Activated naive CD8-positive, alpha-beta T cell treated with anti-CD3 and anti-CD28 coated beads for 36 hours (primary cell): ENCODE measurements at regions not wholly inside any gene's neighbourhood (a gene's known extent, or its start where the extent isn't known, plus 50 kb on each side); places are given as distances from the start of the nearest gene placed in this dataset.

Experiments
- DNase-seq: peaks from one replicate; pipeline ENCODE4 v3.0.0; 2021
- H3K27ac Mint-ChIP-seq: one replicate; pipeline ENCODE4 v1.8.0; 2022; ENCODE audit warnings: mild to moderate bottlenecking, moderate library complexity, mixed read lengths
- H3K27me3 Mint-ChIP-seq: one replicate; pipeline ENCODE4 v1.8.0; 2022; ENCODE audit warnings: mild to moderate bottlenecking, mixed read lengths
- H3K36me3 Mint-ChIP-seq: one replicate; pipeline ENCODE4 v1.8.0; 2021; ENCODE audit warnings: mild to moderate bottlenecking, mixed read lengths
- H3K4me1 Mint-ChIP-seq: one replicate; pipeline ENCODE4 v1.8.0; 2021; ENCODE audit warnings: mixed read lengths
- H3K4me3 Mint-ChIP-seq: one replicate; pipeline ENCODE4 v1.8.0; 2022; ENCODE audit warnings: mild to moderate bottlenecking, moderate library complexity, mixed read lengths
- H3K9me3 Mint-ChIP-seq: one replicate; pipeline ENCODE4 v1.8.0; 2022; ENCODE audit warnings: mixed read lengths

DNA sequence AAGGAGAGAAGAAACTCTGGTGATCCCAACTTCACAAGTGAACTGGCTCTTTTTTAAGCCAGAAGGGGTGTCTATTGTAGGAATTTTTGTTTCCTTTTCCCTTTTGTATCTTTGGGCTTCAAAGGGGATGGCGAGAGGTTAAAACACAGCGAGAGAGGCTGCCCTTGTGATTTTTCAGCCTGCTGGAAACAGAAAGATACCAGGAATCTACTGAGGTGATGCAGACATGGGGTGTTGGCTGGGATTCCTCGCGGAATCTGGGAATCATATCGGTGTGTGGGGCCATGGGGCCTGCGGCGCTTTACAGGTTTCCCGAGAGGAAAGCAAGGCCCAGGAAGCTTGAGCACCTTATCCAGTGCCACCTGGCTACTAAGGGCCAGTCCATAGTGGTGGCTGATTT is 99.4 kb upstream of the STX18 start:
- no peak overlapping the region for H3K4me3 Mint-ChIP-seq

DNA sequence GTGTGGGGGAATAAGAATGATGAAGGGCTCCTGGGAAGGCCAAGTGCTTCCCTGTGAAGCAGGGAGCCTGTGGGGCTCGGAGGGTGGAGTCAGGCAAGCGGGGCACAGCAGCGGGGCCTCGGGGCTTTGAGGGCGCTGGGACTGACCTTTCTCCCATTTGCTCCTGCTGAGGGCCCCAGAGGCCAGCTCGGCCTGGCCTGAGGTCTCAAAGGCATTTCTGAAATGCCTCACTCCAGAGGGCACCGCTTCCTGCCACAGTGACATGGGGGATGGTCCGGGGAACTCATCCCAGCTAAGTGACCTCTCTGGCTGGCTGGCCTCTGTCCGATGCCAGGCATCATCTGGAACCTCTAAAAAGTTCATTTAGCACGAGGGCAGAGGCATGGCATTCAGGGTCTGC is 98.8 kb upstream of the STX18 start:
- Mint-ChIP-seq H3K9me3 (peaks cover 6% of the 10 kb centered on the region), H3K4me3 (no peak overlapping the region), H3K27ac (no peak overlapping the region), H3K27me3 (no peaks in the 10 kb centered on the region), H3K36me3 (peaks cover 15% of the 10 kb centered on the region), H3K4me1 (peaks cover 8% of the 10 kb centered on the region)
- no peak for DNase-seq

More for the DNA sequence above, 99.4 kb upstream of the STX18 start:
- H3K27me3 Mint-ChIP-seq, result no peaks in the 10 kb centered on the region
- peaks cover 6% of the 10 kb centered on the region for H3K9me3 Mint-ChIP-seq
- no peak overlapping the region for H3K27ac Mint-ChIP-seq
- H3K36me3 Mint-ChIP-seq, result peaks cover 15% of the 10 kb centered on the region
- H3K4me1 Mint-ChIP-seq, result peaks cover 8% of the 10 kb centered on the region
- no peak for DNase-seq

DNA sequence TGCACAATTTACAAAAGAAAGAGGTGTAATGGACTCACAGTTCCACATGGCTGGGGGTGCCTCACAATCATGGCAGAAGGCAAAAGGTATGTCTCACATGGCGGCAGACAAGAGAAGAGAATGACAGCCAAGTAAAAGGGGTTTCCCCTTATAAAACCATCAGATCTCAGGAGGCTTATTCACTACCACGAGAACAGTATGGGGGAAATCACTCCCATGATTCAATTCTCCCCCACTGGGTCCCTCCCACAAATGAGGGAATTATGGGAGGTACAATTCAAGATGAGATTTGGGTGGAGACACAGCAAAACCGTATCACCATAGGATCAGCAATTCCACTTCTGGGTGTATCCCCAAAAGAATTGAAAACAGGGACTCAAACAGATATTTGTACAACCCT is 97.5 kb upstream of the STX18 start:
- H3K27ac Mint-ChIP-seq, result no peak overlapping the region
- DNase-seq, result no peak
- H3K4me3 Mint-ChIP-seq, result no peak overlapping the region
- peaks cover 15% of the 10 kb centered on the region for H3K36me3 Mint-ChIP-seq
- peaks cover 8% of the 10 kb centered on the region for H3K4me1 Mint-ChIP-seq
- no peaks in the 10 kb centered on the region for H3K27me3 Mint-ChIP-seq
- peaks cover 6% of the 10 kb centered on the region for H3K9me3 Mint-ChIP-seq

DNA sequence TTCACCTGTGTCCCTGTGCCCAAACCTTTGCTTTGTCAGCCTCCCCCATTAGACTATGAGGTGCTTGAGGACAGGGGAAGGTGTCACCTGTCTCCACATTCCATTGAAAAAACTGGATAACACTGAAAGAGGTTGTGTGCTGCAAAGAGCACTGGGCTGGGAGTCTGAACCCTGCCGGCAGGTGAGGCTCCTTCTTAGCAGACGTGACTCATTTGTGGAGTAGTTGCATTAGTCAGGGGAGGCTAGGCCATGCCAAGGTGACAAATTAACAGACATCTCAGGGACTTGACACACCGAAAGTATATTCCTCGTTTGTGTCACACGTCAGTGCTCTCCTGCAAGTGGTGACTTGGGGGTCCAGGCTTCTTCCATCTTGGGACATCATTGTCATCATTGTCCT is 95.9 kb upstream of the STX18 start:
- no peak overlapping the region for H3K27ac Mint-ChIP-seq
- no peak overlapping the region for H3K4me3 Mint-ChIP-seq
- peaks cover 8% of the 10 kb centered on the region for H3K4me1 Mint-ChIP-seq
- H3K36me3 Mint-ChIP-seq, result peaks cover 18% of the 10 kb centered on the region
- H3K9me3 Mint-ChIP-seq, result peaks cover 6% of the 10 kb centered on the region
- H3K27me3 Mint-ChIP-seq, result no peaks in the 10 kb centered on the region
- no peak for DNase-seq

DNA sequence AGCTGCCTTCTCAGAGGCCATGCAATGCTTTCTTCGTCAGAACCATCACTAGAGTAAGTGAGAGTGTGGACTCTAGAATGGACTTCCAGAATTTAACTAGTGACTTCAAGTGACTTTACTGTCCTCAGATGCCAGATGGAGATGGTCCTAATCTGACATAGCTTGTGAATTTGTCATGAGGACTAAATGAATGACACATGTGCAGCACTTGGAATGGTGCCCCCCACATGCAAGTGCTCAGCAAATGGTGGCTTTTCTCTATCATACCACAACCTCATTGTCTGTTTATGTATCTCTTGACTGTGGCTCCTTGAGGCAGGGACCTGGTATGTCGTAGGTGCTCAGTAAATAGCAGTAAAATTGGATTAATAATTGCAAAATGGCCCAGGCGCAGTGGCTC is 91.6 kb upstream of the STX18 start:
- H3K4me1 Mint-ChIP-seq, result peaks cover 16% of the 10 kb centered on the region
- no peaks in the 10 kb centered on the region for H3K9me3 Mint-ChIP-seq
- no peak for DNase-seq
- H3K27ac Mint-ChIP-seq, result no peak overlapping the region
- H3K27me3 Mint-ChIP-seq, result no peaks in the 10 kb centered on the region
- H3K36me3 Mint-ChIP-seq, result peaks cover 19% of the 10 kb centered on the region
- H3K4me3 Mint-ChIP-seq, result no peak overlapping the region

DNA sequence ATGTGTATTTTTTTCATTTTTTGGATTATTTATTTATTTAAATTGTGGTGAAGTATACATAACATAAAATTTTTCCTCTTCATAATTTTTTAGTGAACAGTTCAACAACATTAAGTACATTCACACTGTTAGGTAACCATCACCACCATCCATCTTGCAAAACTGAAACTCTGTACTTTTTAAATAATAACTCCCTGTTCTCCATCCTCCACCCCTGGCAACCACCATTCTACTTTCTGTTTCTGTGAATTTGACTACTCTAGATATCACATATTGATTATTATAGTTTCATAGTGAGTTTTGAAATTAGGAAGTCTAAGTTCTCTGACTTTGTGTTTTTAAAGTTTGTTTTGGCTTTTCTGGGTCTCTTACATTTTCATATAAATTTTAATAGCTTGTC is 89.3 kb upstream of the STX18 start:
- Mint-ChIP-seq H3K4me3 (no peak overlapping the region), H3K36me3 (peaks cover 14% of the 10 kb centered on the region), H3K9me3 (no peaks in the 10 kb centered on the region), H3K27me3 (no peaks in the 10 kb centered on the region), H3K27ac (no peak overlapping the region), H3K4me1 (peaks cover 11% of the 10 kb centered on the region)
- no peak for DNase-seq

DNA sequence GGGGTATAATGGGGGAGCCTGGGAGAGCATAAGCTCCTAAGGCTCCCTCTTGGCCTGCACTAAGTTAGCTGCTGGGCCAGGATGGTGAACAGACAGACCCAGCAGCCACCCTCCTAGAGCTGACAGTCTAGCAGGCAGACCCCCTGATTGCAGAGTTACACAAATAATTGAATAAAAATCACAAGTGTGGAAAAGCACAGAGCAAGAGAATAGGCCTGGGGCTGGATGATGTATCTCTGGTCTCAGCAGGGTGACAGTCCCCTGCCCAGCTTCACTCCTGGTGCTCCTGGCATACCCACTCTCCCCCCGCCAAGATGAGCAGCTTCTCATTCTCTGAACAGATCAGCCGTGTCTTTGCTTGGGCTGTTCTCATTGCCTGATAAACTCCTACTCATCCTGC is 86.1 kb upstream of the STX18 start:
- peaks cover 14% of the 10 kb centered on the region for H3K36me3 Mint-ChIP-seq
- H3K27ac Mint-ChIP-seq, result no peak overlapping the region
- peaks cover 13% of the 10 kb centered on the region for H3K4me1 Mint-ChIP-seq
- no peak for DNase-seq
- H3K27me3 Mint-ChIP-seq, result no peaks in the 10 kb centered on the region
- H3K9me3 Mint-ChIP-seq, result no peaks in the 10 kb centered on the region
- no peak overlapping the region for H3K4me3 Mint-ChIP-seq

DNA sequence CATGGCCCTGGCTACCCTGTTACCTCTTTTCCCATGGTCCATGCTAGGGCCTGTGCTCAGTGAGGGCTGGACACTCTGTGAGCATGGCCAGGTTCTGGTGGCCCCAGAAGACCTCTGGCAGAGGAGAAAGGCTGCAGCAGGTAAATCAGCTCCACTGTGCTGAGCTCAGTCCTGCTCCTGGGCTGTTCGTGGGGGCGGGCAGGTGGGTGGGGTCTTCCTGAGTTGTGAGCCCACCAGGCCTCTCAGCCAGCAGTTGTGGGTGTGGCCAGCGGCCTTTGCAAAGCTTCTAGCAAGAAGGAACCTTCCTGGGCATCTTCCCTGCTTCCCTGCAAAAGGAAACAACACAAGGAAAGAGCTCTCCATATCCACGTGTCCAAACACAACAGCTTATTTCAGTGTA is 85.3 kb upstream of the STX18 start:
- DNase-seq, result no peak
- H3K27me3 Mint-ChIP-seq, result no peaks in the 10 kb centered on the region
- no peak overlapping the region for H3K4me3 Mint-ChIP-seq
- no peak overlapping the region for H3K27ac Mint-ChIP-seq
- peaks cover 9% of the 10 kb centered on the region for H3K36me3 Mint-ChIP-seq
- H3K4me1 Mint-ChIP-seq, result peaks cover 13% of the 10 kb centered on the region
- no peaks in the 10 kb centered on the region for H3K9me3 Mint-ChIP-seq

DNA sequence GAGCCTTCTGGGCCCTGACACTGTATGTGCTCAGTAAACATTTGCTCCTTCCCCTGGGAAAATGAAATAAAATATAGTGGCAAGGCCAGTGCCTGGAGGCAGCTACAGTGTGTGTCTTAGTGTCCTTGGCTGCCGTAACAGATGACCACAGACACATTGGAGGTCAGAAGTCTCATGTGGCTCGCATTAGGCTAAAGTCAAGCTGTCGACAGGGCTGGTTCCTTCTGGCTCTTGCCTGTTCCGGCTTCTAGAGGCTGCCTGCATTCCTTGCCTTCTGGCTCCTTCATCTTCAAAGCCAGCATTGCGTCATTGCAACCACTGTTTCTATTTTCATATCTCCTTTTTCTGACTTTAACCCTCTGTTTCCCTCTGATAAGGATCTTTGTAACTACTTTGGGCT is 83.6 kb upstream of the STX18 start:
- Mint-ChIP-seq H3K27me3 (no peaks in the 10 kb centered on the region), H3K4me1 (peaks cover 3% of the 10 kb centered on the region), H3K36me3 (peaks cover 14% of the 10 kb centered on the region), H3K27ac (no peak overlapping the region), H3K9me3 (peaks cover 1% of the 10 kb centered on the region), H3K4me3 (no peak overlapping the region)
- no peak for DNase-seq

DNA sequence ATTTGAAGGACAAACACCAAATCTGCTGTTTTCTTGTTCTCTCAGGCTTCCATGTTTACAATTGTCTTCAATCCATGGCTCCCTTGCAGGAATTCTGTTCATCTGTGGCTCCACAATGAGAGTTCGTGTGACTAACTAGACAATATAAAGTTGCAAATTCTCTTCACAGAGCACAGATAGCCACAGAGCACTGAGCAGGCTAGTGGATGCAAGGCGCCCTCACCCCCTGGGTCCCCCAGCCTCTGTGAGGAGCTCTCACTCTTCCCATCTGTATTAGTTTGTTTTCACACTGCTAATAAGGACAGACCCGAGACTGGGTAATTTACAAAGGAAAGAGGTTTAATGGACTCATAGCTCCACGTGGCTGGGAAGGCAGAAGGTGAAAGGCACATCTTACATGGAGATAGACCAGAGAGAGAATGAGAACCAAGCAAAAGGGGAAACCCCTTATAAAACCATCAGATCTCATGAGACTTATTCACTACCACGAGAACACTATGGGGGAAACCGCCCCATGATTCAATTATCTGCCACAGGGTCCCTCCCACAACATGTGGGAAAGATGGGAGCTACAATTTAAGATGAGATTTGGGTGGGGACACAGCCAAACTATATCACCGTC is 82.5 kb upstream of the STX18 start:
- Mint-ChIP-seq H3K36me3 (peaks cover 18% of the 10 kb centered on the region), H3K27ac (no peak overlapping the region), H3K27me3 (no peaks in the 10 kb centered on the region), H3K4me1 (peaks cover 2% of the 10 kb centered on the region), H3K4me3 (no peak overlapping the region), H3K9me3 (peaks cover 1% of the 10 kb centered on the region)
- no peak for DNase-seq

DNA sequence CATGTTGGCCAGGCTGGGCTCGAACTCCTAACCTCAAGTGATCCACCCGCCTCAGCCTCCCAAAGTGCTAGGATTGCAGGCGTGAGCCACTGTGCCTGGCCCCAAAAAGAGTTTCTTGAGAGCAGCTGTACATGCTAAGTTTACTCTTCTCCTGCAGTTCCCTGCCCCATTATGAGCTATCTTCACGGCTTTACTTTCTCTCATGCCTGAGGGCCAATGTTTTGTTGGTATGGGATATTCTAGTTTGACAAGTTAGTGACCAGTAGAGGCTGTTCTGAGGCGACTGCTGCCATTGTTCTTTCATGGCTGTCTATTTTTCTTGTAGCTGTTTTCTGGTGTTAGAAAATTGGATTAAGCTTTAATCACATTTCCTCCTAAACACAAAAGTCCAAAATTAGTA is 78.0 kb upstream of the STX18 start:
- DNase-seq, result no peak
- Mint-ChIP-seq H3K9me3 (peaks cover 1% of the 10 kb centered on the region), H3K36me3 (peaks cover 11% of the 10 kb centered on the region), H3K4me3 (no peak overlapping the region), H3K27ac (no peak overlapping the region), H3K27me3 (no peaks in the 10 kb centered on the region), H3K4me1 (peaks cover 2% of the 10 kb centered on the region)

DNA sequence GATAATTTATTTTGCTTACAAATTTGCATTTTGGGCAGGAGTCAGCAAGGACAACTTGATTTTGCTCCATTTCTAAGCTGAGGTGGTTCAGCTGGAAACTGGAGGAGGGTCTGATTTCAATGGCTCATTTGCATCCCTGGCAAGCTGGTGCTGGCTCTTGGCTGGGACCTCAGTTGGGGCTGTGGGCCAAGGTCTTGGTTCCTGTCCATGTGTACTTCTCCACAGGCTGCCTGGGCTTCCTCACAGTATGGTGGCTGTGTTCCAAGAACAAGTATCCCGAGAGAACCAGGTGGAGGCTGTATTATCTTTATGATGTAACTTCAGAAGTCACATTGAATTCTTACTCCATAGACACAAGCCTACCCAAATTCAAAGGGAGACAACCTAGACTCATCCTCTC is 77.0 kb upstream of the STX18 start:
- H3K9me3 Mint-ChIP-seq, result peaks cover 1% of the 10 kb centered on the region
- H3K27me3 Mint-ChIP-seq, result no peaks in the 10 kb centered on the region
- no peak overlapping the region for H3K27ac Mint-ChIP-seq
- no peak overlapping the region for H3K4me3 Mint-ChIP-seq
- DNase-seq, result no peak
- peaks cover 12% of the 10 kb centered on the region for H3K36me3 Mint-ChIP-seq
- no peaks in the 10 kb centered on the region for H3K4me1 Mint-ChIP-seq

DNA sequence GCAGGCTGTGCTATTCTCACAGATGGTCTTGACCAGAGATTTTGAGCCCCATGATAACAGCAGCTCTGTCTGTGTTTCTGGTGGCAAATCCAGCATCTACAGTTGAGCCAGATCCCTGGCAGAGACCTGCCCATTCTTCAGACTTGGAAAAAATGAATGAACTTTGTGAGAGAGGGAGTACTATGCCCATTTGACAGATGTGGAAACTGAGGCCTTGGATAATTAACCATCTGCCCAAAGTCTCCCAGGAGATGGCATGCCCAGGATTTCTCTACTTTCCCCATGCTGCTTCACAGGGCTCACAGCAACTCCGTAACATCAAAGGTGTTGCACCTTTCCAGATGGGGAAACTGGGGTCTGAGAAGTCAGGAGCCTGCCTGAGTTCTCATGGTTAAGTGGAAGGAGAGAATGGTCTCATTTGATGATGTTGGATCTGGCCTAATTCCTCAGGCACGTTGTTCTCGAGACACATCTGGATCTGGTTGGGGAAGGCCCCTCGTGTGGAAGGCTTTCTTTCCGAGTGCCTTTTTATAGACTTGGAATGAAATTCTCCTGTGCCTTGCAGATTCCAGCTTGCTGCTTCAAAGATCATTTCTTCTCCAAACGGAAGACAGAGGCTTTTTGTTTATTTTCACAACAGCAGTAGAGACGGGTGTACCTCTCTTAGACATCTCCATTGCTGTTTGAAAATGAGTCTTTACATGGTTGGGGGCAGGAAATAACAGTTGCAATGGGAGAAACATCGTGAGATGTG is 73.3 kb upstream of the STX18 start:
- no peak for DNase-seq
- H3K9me3 Mint-ChIP-seq, result no peaks in the 10 kb centered on the region
- no peaks in the 10 kb centered on the region for H3K27me3 Mint-ChIP-seq
- H3K4me3 Mint-ChIP-seq, result no peak overlapping the region
- H3K36me3 Mint-ChIP-seq, result peaks cover 11% of the 10 kb centered on the region
- no peak overlapping the region for H3K27ac Mint-ChIP-seq
- no peaks in the 10 kb centered on the region for H3K4me1 Mint-ChIP-seq

DNA sequence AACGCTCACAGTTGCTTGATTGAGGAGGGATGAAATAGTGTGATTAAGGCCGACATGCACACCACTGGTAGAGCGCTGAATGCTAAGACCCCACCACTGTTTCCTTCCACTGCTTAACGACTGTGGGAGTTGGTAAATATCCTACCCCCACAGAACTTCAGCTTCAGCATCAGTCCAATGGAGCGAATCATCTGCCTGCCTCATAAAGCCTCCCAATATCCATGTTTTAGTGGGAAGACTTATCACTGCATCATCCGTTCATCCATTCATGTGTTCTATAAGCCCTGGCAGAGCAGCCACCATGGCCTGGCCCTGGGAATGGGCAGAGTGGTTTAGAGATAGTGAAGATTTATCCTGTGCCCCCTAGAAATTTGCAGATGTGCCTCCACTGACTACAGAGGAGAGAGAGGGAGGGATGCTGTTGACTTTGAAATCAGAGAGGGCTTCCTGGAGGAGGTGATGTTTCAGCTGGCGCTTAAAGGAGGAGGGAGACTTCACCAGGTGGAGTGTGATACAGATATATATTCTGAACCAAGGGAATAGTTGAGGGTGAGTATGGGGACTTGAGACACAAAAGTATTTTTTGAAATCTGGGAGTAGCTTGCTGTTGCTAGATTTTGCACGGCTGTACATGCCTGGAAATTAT is 71.9 kb upstream of the STX18 start:
- H3K36me3 Mint-ChIP-seq, result peaks cover 8% of the 10 kb centered on the region
- DNase-seq, result no peak
- H3K4me3 Mint-ChIP-seq, result no peak overlapping the region
- H3K9me3 Mint-ChIP-seq, result no peaks in the 10 kb centered on the region
- no peaks in the 10 kb centered on the region for H3K27me3 Mint-ChIP-seq
- H3K4me1 Mint-ChIP-seq, result no peaks in the 10 kb centered on the region
- no peak overlapping the region for H3K27ac Mint-ChIP-seq

DNA sequence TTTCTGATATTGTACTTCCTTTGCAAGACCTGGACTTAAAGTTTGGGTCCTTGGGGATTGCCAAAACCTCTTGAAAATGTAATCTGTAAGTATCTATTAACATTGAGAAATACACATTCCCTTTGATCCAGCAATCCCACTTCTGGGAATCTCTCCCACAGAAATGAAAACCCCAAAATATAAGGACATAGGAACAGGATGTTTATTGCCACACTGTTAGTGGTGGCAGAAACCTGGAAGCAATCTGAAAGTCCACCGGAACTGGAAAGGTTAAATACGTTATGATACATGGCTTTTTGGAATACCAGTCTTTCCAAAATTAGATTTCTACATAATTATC is 71.2 kb upstream of the STX18 start:
- no peaks in the 10 kb centered on the region for H3K27me3 Mint-ChIP-seq
- no peaks in the 10 kb centered on the region for H3K4me1 Mint-ChIP-seq
- no peak overlapping the region for H3K27ac Mint-ChIP-seq
- no peak for DNase-seq
- no peaks in the 10 kb centered on the region for H3K9me3 Mint-ChIP-seq
- H3K36me3 Mint-ChIP-seq, result peaks cover 9% of the 10 kb centered on the region
- H3K4me3 Mint-ChIP-seq, result no peak overlapping the region

DNA sequence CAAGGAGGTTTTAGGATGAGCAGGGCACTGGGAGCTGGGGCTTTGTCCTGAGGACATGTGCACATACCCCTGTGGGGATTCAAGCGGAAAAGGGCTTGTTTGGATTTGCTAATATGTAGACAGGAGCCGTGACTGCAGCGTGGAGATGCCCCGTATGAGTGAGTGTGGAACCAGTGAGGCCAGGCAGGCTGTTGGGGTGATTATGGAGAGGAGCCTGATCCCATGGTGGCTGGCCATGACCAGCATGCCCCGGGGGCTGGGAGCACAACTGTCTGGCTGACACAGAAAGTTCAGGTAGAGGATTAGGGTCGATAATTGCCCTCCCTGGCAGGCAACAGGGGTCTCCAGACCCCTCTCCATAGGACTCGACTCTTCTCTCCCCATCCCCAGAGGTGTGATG is 68.8 kb upstream of the STX18 start:
- no peak for DNase-seq
- H3K4me1 Mint-ChIP-seq, result no peaks in the 10 kb centered on the region
- H3K27me3 Mint-ChIP-seq, result no peaks in the 10 kb centered on the region
- H3K4me3 Mint-ChIP-seq, result no peak overlapping the region
- H3K27ac Mint-ChIP-seq, result no peak overlapping the region
- no peaks in the 10 kb centered on the region for H3K9me3 Mint-ChIP-seq
- H3K36me3 Mint-ChIP-seq, result peaks cover 12% of the 10 kb centered on the region
